Epithelial cell of esophagus (primary cell): ENCODE measurements at regions not wholly inside any gene's neighbourhood (a gene's known extent, or its start where the extent isn't known, plus 50 kb on each side); places are given as distances from the start of the nearest gene placed in this dataset.
"Not testable (repeated sequence)": the region's sequence is repeated elsewhere in the genome, so short reads cannot be mapped to it uniquely, and the experiment has no call there.

ENCODE experiments used
- DNase-seq: peaks from one replicate; pipeline ENCODE4 v3.0.0; 2010; ENCODE audit warnings: low read depth
- H3K4me3 ChIP-seq: 2 replicates; pipeline ENCODE4 v1.5.1; 2011; ENCODE audit warnings: mild to moderate bottlenecking, low read length, control low read depth
- TF ChIP-seq, protein P1 (sequence below): IDR thresholded peaks from 2 replicates; pipeline ENCODE4 v1.5.1; 2011; ENCODE audit warnings: low read depth, mild to moderate bottlenecking, low read length, control low read depth, inconsistent platforms; ENCODE audit not compliant: insufficient read depth; ENCODE audit errors: missing control alignments

DNA sequence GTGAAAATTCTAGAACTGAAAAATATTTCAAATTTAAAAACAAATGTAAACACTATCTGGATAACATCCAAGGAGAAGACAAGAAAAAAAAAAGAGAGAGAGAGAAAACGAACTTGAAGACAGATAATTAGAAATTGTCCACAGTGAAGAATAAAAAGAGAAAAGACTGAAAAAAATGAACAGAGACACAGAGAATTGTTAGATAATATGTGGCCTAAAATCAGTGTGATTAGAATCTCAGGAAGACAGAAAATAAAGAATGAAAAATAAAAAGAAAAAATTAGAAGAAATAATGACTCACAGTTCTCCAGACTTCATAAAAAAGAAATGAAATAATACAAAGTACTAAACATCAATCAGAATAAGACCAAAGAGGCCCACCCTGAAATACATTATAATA is 1209.3 kb downstream of the FSCB start:
- no peak for DNase-seq
- TF ChIP-seq, protein P1, sequence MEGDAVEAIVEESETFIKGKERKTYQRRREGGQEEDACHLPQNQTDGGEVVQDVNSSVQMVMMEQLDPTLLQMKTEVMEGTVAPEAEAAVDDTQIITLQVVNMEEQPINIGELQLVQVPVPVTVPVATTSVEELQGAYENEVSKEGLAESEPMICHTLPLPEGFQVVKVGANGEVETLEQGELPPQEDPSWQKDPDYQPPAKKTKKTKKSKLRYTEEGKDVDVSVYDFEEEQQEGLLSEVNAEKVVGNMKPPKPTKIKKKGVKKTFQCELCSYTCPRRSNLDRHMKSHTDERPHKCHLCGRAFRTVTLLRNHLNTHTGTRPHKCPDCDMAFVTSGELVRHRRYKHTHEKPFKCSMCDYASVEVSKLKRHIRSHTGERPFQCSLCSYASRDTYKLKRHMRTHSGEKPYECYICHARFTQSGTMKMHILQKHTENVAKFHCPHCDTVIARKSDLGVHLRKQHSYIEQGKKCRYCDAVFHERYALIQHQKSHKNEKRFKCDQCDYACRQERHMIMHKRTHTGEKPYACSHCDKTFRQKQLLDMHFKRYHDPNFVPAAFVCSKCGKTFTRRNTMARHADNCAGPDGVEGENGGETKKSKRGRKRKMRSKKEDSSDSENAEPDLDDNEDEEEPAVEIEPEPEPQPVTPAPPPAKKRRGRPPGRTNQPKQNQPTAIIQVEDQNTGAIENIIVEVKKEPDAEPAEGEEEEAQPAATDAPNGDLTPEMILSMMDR = no peak
- H3K4me3 ChIP-seq = no peak overlapping the region

DNA sequence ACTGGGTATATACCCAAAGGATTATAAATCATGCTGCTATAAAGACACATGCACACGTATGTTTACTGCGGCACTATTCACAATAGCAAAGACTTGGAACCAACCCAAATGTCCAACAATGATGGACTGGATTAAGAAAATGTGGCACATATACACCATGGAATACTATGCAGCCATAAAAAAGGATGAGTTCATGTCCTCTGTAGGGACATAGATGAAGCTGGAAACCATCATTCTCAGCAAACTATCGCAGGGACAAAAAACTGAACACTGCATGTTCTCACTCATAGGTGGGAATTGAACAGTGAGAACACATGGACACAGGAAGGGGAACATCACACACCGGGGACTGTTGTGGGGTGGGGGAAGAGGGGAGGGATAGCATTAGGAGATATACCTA is 1211.0 kb downstream of the FSCB start:
- not testable (repeated sequence) for DNase-seq, H3K4me3 ChIP-seq

DNA sequence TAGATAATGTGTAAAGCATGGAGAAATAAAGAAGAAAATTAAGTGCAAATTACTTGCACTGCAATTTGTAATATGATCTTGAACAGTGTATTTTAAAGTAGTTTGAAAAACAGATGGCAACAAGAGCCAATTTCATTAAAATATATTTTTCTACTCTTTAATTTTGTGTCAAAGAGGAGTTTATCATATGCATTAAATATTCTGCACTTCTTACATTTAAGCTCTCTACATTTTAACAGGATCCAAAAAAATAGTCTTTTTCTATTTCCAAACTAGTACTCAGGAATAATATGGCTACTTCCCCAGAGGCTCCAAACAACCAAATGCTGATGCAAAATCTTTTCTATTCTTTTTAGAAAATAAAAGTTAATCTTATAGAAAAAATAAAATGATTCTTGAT is 1221.5 kb downstream of the FSCB start:
- no peak overlapping the region for H3K4me3 ChIP-seq
- TF ChIP-seq, protein P1 = no peak
- no peak for DNase-seq

DNA sequence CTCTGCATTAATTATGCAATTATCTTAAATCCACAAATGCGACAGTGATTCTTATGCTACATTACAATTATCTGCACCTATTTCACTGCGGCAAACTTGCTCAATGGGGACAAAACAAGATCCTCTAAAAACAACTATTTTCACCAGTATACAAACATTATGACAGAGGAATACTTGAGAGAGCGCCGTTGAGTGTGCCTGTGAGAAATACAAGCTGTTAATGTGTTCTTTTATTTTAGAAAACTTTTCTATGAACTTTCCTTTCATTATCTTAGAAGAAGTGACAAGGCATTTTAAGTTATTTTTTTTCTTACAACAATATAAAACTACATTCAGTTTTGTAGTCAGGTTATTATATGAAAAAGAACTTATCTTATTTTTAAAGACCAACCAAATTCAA is 1247.0 kb downstream of the FSCB start:
- H3K4me3 ChIP-seq = no peak overlapping the region
- TF ChIP-seq, protein P1 = no peak
- no peak for DNase-seq

DNA sequence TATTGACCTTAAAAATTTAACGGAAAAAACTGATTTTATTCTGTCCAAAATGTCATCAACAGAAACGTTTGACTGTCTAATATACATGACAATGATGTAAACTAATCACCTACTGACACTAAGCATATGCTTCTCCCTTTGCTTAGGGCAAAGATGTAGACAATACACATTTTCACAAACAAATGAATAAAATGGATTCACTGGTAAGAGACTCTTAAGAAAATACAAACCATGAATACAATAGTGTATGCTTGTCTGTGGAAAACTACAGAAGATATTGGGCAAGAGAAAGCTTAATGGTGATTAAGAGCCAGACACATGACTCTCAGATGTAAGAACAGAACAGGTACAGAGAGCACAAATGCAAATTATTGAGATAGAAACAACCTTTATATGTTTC is 1248.7 kb downstream of the FSCB start:
- no peak overlapping the region for H3K4me3 ChIP-seq
- TF ChIP-seq, protein P1 = no peak
- no peak for DNase-seq

DNA sequence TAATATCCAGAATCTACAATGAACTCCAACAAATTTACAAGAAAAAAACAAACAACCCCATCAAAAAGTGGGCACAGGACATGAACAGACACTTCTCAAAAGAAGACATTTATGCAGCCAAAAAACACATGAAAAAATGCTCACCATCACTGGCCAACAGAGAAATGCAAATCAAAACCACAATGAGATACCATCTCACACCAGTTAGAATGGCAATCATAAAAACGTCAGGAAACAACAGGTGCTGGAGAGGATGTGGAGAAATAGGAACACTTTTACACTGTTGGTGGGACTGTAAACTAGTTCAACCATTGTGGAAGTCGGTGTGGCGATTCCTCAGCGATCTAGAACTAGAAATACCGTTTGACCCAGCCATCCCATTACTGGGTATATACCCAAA is 1250.1 kb downstream of the FSCB start:
- not testable (repeated sequence) for H3K4me3 ChIP-seq, DNase-seq

DNA sequence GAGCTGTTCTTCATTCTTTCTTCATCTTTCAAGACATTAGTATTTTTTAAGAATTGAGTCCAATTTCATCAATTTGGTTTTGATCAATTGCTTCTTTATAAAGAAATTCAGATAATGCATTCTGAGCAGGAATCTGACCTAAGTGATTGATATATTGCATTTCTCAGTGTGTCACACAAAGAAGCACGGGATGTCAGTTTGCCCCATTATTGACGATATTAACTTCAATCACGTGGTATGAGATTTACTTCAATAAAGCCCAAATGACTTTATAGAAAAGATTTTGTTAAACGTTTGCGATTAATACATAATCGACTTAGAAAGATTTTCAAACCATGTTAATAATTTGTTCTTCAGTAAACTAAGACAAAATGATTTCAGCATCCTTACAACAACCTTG is 1254.2 kb downstream of the FSCB start:
- H3K4me3 ChIP-seq = no peak overlapping the region
- TF ChIP-seq, protein P1 = no peak
- DNase-seq = no peak

DNA sequence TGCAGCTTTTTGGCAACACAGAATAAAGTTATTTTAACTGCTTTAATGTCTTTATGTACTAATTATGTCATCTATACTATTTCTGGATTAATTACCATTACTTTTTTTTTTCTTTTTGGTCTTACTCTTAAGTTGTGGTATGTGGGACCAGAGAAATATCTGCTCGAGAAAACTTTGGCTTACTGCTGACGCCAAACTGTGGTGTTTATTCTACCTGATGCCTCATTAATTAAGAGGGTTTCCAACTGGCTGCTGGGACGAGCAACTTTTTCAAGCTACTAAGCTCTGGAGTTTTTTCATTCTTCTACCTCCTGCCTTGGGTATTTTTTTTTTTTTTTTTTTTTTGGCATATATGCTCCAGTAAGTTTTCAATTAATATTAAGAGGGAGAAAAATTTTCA is 1257.5 kb downstream of the FSCB start:
- no peak overlapping the region for H3K4me3 ChIP-seq
- TF ChIP-seq, protein P1 = no peak

More for the DNA sequence above, 1257.5 kb downstream of the FSCB start:
- no peak for DNase-seq
